Endothelial cell of umbilical vein (primary cell): ENCODE measurements at regions not wholly inside any gene's neighbourhood (a gene's known extent, or its start where the extent isn't known, plus 50 kb on each side); places are given as distances from the start of the nearest gene placed in this dataset.

ENCODE experiments used
- BruUV-seq: library from RNA; stranded (reverse); fragments of 400-500 nt; replicated peaks from 2 replicates; lab custom pipeline; 2021; lab: Mats Ljungman, UMichigan
- CTCF ChIA-PET: fragments of 300-600, 350-600 bp; sonication (Branson Sonifier 250); formaldehyde crosslinking; loops from one replicate; lab custom pipeline; 2021; ENCODE audit warnings: antibody characterized with exemption, inconsistent platforms; lab: Charles Lee
- POLR2A ChIA-PET: fragments of 300-600, 350-600 bp; sonication (Branson Sonifier 250); formaldehyde crosslinking; loops from one replicate; lab custom pipeline; 2021; ENCODE audit warnings: antibody characterized with exemption, inconsistent platforms; lab: Charles Lee
- DNase-seq: peaks from one replicate; pipeline ENCODE4 v3.0.0-alpha.2; 2011; ENCODE audit warnings: low read depth, low spot score
- FAIRE-seq: peaks from 2 replicates; lab custom pipeline; 2011; peaks lifted over from hg19 to GRCh38; lab: Jason Lieb, UNC
- H2AFZ ChIP-seq: 2 replicates; pipeline ENCODE4 v1.6.0; 2012; ENCODE audit warnings: low read depth, low read length, control low read depth, inconsistent platforms
- H3K27ac ChIP-seq: 2 replicates; pipeline ENCODE4 v1.5.1; 2011; ENCODE audit warnings: low read depth, mild to moderate bottlenecking, control low read depth, low read length, moderate library complexity; ENCODE audit not compliant: insufficient read depth
- H3K27me3 ChIP-seq, 2 experiments: 2 replicates each; pipeline versions ENCODE4 v1.6.0 to v1.6.1; 2011; ENCODE audit warnings: low read length in 2 of 2, mixed read lengths in 1 of 2; ENCODE audit not compliant: control insufficient read depth in 2 of 2, insufficient read depth in 2 of 2
- H3K36me3 ChIP-seq, 2 experiments: 2 replicates in 1 of 2; 3 replicates in 1 of 2; pipeline ENCODE4 v1.5.1; 2011; ENCODE audit warnings: low read length in 2 of 2, mild to moderate bottlenecking in 1 of 2, moderate library complexity in 1 of 2; ENCODE audit not compliant: control insufficient read depth in 2 of 2, insufficient read depth in 2 of 2; ENCODE audit errors: extremely low read depth in 1 of 2
- H3K4me1 ChIP-seq: 3 replicates; pipeline ENCODE4 v1.5.1; 2011; ENCODE audit warnings: mild to moderate bottlenecking, low read length; ENCODE audit not compliant: control insufficient read depth, insufficient read depth; ENCODE audit errors: extremely low read depth
- H3K4me2 ChIP-seq: 2 replicates; pipeline ENCODE4 v1.6.1; 2011; ENCODE audit warnings: low read length, control low read depth, mixed read lengths; ENCODE audit not compliant: insufficient read depth
- H3K4me3 ChIP-seq, 3 experiments: fragments of 200-600 bp in 1 of 3; sonication (generic), shearing (Covaris generic) in 1 of 3; replicated peaks in 1 of 3; 2 replicates each; pipeline ENCODE4 v1.5.1; 2011 to 2016; ENCODE audit warnings: control low read depth in 3 of 3, low read length in 3 of 3, mild to moderate bottlenecking in 2 of 3, inconsistent platforms in 1 of 3, low read depth in 1 of 3, moderate library complexity in 1 of 3; ENCODE audit not compliant: insufficient read depth in 1 of 3
- H3K79me2 ChIP-seq: 2 replicates; pipeline ENCODE4 v1.6.0; 2012; ENCODE audit warnings: low read length, inconsistent platforms; ENCODE audit not compliant: control insufficient read depth, insufficient read depth
- H3K9ac ChIP-seq: replicated peaks from 2 replicates; pipeline ENCODE3; 2011; ENCODE audit warnings: low read length, control low read depth; ENCODE audit not compliant: insufficient read depth; ENCODE audit errors: extremely low read depth
- H3K9me1 ChIP-seq: replicated peaks from 3 replicates; pipeline ENCODE4 v1.6.0; 2011; ENCODE audit warnings: mild to moderate bottlenecking, low read length; ENCODE audit not compliant: control insufficient read depth, insufficient read depth; ENCODE audit errors: extremely low read depth
- H3K9me3 ChIP-seq: replicated peaks from 2 replicates; pipeline ENCODE4 v1.5.1; 2012; ENCODE audit warnings: low read length, inconsistent platforms; ENCODE audit not compliant: control insufficient read depth, insufficient read depth
- H4K20me1 ChIP-seq: replicated peaks from 2 replicates; pipeline ENCODE3; 2011; ENCODE audit warnings: mild to moderate bottlenecking, low read length; ENCODE audit not compliant: control insufficient read depth, insufficient read depth; ENCODE audit errors: extremely low read depth
- EZH2 ChIP-seq: IDR thresholded peaks from 2 replicates; pipeline ENCODE4 v1.6.1; 2012; ENCODE audit warnings: borderline replicate concordance, low read depth, mild to moderate bottlenecking, moderate library complexity, low read length, inconsistent platforms; ENCODE audit not compliant: severe bottlenecking
- FOS ChIP-seq: IDR thresholded peaks from 2 replicates; pipeline ENCODE4 v1.6.1; 2011; ENCODE audit warnings: mild to moderate bottlenecking, low read length, moderate library complexity, borderline replicate concordance; ENCODE audit not compliant: insufficient read depth
- GATA2 ChIP-seq: IDR thresholded peaks from 2 replicates; pipeline ENCODE4 v1.7.0; 2011; ENCODE audit warnings: low read depth, mild to moderate bottlenecking, moderate library complexity, mixed read lengths, low read length; ENCODE audit not compliant: insufficient read length, insufficient read depth
- JUN ChIP-seq: IDR thresholded peaks from 2 replicates; pipeline ENCODE4 v1.6.1; 2011; ENCODE audit warnings: borderline replicate concordance, low read depth; ENCODE audit not compliant: insufficient read length, insufficient read depth
- MYC ChIP-seq: IDR thresholded peaks from one replicate; pipeline ENCODE4 v1.6.1; 2011; ENCODE audit warnings: mild to moderate bottlenecking, low read depth, low read length
- POLR2A ChIP-seq: IDR thresholded peaks from 2 replicates; pipeline ENCODE4 v1.6.1; 2012; ENCODE audit warnings: low read depth, mild to moderate bottlenecking, control low read depth, low read length
- POLR2AphosphoS5 ChIP-seq: IDR thresholded peaks from 2 replicates; pipeline ENCODE4 v1.6.1; 2012; ENCODE audit warnings: low read depth, mild to moderate bottlenecking, control low read depth, low read length, moderate library complexity; ENCODE audit not compliant: insufficient read depth
- dilution Hi-C: fragments of 300-500 bp; cut with MboI; formaldehyde crosslinking; loops from one replicate; pipeline ENCODE4 v1.15.0; 2019; ENCODE audit warnings: low sequenced_read_pairs; ENCODE audit not compliant: extremely low pct_ligation_motif_present
- intact Hi-C: fragments of 100-400 bp; cut with micrococcal nuclease; formaldehyde crosslinking; loops from one replicate; pipeline ENCODE4 v1.10.0; 2022
- TF ChIP-seq, protein P1 (sequence below): IDR thresholded peaks from 2 replicates; pipeline ENCODE4 v1.6.1; 2011; ENCODE audit not compliant: insufficient read depth, insufficient read length
- TF ChIP-seq, protein P2 (sequence below), 2 donors: IDR thresholded peaks; 1 replicate in 1 of 2; 2 replicates in 1 of 2; pipeline ENCODE4 v1.5.1; 2011; ENCODE audit warnings: low read length in 2 of 2, mild to moderate bottlenecking in 2 of 2, moderate library complexity in 2 of 2, control low read depth in 1 of 2, inconsistent platforms in 1 of 2, low read depth in 1 of 2; ENCODE audit not compliant: insufficient read depth in 1 of 2; ENCODE audit errors: extremely low read depth in 1 of 2

DNA sequence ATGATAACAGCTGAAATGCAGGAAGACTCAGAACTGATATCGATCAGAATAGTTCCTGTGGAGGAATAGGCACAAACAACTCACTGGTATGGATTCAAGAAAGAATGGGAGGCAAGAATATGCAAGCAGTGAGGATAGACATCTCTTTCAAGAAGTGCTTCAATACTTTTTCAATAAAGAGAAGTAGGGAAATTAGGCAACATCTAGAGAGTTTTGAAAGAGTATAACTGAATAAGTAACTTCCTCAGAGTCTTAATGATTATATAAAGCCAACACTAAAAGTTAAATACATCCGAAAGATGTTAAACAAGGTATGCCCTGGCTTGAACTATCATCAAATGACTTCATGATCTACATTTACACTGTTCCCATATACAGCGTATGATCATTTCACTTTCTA lies 1443.0 kb downstream of the PCDH7 start:
- no peak overlapping the region for H3K27ac ChIP-seq
- no peaks in the 10 kb centered on the region for H4K20me1 ChIP-seq
- no TSS peak for BruUV-seq
- no peak overlapping the region for H3K9ac ChIP-seq
- FAIRE-seq = peak; percentile 4
- TF ChIP-seq GATA2 = peak; percentile 57
- TF ChIP-seq, protein P1, sequence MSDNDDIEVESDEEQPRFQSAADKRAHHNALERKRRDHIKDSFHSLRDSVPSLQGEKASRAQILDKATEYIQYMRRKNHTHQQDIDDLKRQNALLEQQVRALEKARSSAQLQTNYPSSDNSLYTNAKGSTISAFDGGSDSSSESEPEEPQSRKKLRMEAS = no peak
- H3K9me3 ChIP-seq = no peaks in the 10 kb centered on the region
- intact Hi-C loops = no loop called here
- H3K9me1 ChIP-seq = no peaks in the 10 kb centered on the region
- no peaks in the 10 kb centered on the region for H3K79me2 ChIP-seq
- dilution Hi-C loops = no loop called here
- no peak overlapping the region for H3K4me3 ChIP-seq
- H3K4me1 ChIP-seq = no peaks in the 10 kb centered on the region
- peak; percentile 36 for DNase-seq
- peak overlapping the region; percentile 3 for H2AFZ ChIP-seq
- ChIA-PET POLR2A (no interaction called here), CTCF (no interaction called here)
- no peaks in the 10 kb centered on the region for H3K27me3 ChIP-seq
- no peak overlapping the region for H3K4me2 ChIP-seq
- no peaks in the 10 kb centered on the region for H3K36me3 ChIP-seq

DNA sequence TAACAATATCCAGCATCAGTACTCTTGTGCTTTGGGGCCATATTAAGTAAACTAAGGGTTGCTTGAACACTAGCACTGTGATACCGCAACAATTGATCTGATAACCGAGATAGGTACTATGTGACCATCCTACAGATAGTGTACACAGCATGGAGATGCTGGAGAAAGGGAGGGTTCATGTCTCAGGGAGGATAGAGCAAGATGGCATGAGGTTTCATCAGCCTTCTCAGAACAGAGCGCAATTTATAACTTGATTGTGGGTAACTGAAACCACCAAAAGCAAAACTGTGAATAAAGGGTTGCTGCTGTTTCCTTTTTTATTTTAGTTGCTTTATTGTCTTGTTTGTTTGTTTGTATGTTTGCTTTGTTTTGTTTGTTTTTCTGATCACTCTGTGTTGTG lies 1449.7 kb downstream of the PCDH7 start:
- DNase-seq (no peak), FAIRE-seq (no peak)
- no TSS peak for BruUV-seq
- H3K9ac ChIP-seq = no peak overlapping the region
- TF ChIP-seq POLR2A = no peak
- TF ChIP-seq FOS = no peak
- no peak for TF ChIP-seq GATA2
- TF ChIP-seq MYC = no peak
- no peak for TF ChIP-seq JUN
- no peak for TF ChIP-seq EZH2
- TF ChIP-seq, protein P1 = no peak
- TF ChIP-seq, protein P2, sequence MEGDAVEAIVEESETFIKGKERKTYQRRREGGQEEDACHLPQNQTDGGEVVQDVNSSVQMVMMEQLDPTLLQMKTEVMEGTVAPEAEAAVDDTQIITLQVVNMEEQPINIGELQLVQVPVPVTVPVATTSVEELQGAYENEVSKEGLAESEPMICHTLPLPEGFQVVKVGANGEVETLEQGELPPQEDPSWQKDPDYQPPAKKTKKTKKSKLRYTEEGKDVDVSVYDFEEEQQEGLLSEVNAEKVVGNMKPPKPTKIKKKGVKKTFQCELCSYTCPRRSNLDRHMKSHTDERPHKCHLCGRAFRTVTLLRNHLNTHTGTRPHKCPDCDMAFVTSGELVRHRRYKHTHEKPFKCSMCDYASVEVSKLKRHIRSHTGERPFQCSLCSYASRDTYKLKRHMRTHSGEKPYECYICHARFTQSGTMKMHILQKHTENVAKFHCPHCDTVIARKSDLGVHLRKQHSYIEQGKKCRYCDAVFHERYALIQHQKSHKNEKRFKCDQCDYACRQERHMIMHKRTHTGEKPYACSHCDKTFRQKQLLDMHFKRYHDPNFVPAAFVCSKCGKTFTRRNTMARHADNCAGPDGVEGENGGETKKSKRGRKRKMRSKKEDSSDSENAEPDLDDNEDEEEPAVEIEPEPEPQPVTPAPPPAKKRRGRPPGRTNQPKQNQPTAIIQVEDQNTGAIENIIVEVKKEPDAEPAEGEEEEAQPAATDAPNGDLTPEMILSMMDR (IDR thresholded peaks at IDR 0.05; ENCODE audit: extremely low read depth in 1 of 2, insufficient read depth in 1 of 2, low read depth in 1 of 2, low read length in 2 of 2) = no peak
- TF ChIP-seq POLR2AphosphoS5 = no peak
- intact Hi-C loops = no loop called here
- POLR2A ChIA-PET = no interaction called here
- H3K27ac ChIP-seq = no peak overlapping the region
- H4K20me1 ChIP-seq = no peaks in the 10 kb centered on the region
- CTCF ChIA-PET = no interaction called here
- no peaks in the 10 kb centered on the region for H3K79me2 ChIP-seq
- no peaks in the 10 kb centered on the region for H3K9me1 ChIP-seq
- H3K4me2 ChIP-seq = no peak overlapping the region
- H3K36me3 ChIP-seq = no peaks in the 10 kb centered on the region
- peaks cover 5% of the 10 kb centered on the region for H3K4me1 ChIP-seq
- H3K27me3 ChIP-seq = no peaks in the 10 kb centered on the region
- dilution Hi-C loops = no loop called here
- H3K9me3 ChIP-seq = no peaks in the 10 kb centered on the region
- no peak overlapping the region for H3K4me3 ChIP-seq
- no peak overlapping the region for H2AFZ ChIP-seq
